IPS DF 4.7 (cell line): ENCODE measurements at regions not wholly inside any gene's neighbourhood (a gene's known extent, or its start where the extent isn't known, plus 50 kb on each side); places are given as distances from the start of the nearest gene placed in this dataset.

Source experiments
- DNase-seq: peaks from one replicate; pipeline ENCODE4 v3.0.0-alpha.2; 2013; ENCODE audit warnings: low spot score; ENCODE audit errors: extremely low read depth

DNA sequence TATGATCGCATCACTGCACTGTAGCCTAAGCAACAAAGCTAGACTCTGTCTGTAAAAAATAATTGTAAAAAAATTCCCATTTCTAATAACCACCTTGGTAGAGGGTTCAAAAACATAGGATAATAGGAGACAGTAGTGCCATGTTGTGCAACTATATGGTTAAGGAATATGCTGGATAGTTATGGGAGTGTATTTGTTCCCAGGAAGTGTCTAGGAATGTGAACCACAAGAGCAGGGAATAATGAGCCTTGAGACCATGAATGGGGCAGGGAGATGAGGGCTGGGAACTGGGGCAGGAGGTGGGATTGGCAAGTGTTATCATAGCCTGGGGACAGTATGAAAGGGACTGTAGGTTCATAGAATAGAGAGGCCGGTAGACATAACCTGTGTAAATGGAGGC lies 50.4 kb downstream of the RUSC2 start:
- no peak for DNase-seq

DNA sequence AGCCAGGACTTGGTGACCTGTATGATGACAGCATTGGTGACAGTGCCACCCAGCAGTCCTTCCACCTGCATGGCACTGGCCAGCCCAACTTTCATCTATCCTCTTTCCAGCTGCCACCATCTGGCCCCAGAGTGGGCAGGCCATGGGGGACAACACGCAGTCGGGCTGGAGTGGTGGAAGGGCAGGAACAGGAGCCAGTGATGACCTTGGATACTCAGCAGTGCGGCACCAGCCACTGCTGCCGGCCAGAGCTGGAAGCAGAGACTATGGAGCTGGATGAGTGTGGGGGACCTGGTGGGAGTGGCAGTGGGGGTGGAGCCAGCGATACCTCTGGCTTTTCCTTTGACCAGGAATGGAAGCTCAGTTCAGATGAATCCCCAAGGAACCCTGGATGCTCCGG lies 56.9 kb downstream of the RUSC2 start:
- no peak for DNase-seq

- no peak for DNase-seq
Measured at GRCh38 chr9:35547889-35548418, 57.1 kb upstream of the TESK1 start.

DNA sequence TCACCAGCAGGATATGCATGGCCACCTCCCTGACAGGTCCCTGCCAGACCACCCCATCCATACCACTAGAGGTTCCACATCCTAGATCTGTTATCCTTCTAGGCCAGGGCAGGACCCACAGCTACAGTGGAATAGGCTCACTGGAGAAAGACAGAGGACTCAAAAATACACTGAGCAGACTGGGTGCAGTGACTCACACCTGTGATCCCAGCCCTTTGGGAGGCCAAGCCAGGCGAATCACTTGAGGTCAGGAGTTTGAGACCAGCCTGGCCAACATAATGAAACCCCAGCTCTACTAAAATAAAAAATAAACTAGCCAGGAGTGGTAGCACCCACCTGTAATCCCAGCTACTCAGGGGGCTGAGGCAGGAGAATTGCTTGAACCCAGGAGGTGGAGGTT lies 56.5 kb upstream of the TESK1 start:
- no peak for DNase-seq

DNA sequence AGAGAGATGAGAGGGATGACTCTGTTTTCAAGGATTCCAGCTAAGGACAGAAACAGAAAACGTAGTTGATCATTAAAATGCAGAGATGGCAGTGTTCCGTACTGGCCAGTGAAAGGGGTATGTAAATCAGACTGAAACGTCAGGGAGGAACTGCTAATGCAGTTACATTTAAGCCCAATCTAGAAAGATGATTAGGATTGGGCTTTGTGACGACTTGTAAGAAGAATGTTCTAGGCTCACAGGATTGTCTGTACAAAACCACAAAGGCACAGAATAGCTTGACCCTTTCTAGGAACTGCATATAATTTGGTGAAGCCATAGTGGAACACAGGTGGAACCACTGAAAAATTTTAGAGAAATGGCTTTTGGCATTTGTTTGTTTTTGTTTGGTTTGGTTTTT lies 55.6 kb upstream of the TESK1 start:
- DNase-seq, result no peak

GRCh38 chr9:35552376-35552775 lies 52.7 kb upstream of the TESK1 start:
- DNase-seq, result no peak

DNA sequence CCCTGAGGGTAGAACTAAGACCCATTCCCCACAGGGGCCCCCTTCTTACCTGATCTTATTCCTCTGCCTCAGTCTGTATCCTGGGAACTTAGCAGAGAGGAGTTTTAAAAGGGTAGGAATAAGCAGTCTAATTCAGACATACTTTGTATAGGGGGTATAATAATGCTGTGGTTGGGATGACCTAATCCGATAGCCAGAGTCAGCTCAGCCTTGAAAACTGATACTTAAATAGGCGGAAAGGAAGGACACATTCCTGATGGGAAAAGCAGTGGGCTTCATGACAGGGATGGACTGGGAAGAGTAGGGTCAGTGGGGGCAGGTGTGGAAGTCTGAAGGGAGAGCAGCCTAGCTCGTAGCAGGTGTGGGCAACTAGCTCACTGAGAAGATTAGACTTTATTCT lies 52.2 kb upstream of the TESK1 start:
- no peak for DNase-seq

DNA sequence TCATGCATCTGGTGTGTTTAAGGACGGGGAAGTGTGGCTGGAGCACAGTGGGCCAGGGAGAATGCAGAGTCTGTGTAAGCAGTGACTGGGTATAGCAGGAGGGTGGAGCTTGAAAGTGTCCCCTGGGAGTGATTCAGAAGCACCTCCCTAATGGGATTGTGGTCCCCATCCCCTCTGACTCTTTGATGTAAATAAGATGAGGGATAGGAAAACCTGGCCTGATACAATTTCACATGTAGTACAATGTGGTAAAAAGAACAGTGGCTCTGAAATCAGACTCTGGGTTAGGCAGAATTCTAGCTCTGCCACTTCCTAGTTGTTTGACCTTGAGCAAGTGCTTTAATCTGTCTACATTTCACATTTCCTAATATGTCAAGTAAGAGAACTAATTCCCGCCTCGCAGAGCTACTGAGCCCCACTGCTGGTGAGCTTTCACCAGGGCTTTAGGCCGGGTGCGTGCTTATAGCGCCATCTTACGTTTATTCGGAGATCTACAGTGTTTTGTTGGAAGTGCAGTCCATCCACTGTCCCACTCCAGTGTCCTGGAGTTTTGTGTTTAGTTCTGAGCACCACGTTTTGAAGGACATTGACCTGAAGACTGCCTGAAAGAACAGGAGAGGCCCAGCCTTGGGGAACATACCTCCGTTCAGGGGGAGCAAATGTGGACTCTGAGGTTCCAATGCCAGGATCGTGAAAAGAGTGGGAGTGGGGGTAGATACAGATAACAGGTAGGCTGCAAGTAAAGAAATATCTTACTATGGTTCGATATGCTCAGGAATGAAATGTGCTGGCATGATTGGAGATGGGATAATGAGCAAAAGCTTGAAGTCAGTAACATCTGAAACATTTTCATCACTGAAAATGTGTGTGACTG lies 51.2 kb upstream of the TESK1 start:
- peak; percentile 46 for DNase-seq

GRCh38 chr9:35555246-35555701 lies 49.8 kb upstream of the TESK1 start:
- no peak for DNase-seq
